Natural killer cell (primary cell): ENCODE measurements at regions not wholly inside any gene's neighbourhood (a gene's known extent, or its start where the extent isn't known, plus 50 kb on each side); places are given as distances from the start of the nearest gene placed in this dataset.

Experiments used
- ATAC-seq, 3 donors: fragments of 150-1000 bp in 2 of 3; fragments of 200-7000 bp in 1 of 3; cut with Tn5 transposase; 1 replicate in 1 of 3; 2 replicates in 2 of 3; pipeline ENCODE4 v1.10.0; 2021; ENCODE audit warnings: mild to moderate bottlenecking in 2 of 3, moderate library complexity in 2 of 3
- DNase-seq, 2 donors: peaks; one replicate each; pipeline versions ENCODE4 v3.0.0 to v3.0.0-alpha.2; 2013 to 2021; ENCODE audit warnings: mixed read lengths in 1 of 2
- H3K27ac ChIP-seq: one replicate; pipeline ENCODE4 v1.5.1; 2013; ENCODE audit warnings: mild to moderate bottlenecking, low read length
- H3K27me3 ChIP-seq: one replicate; pipeline ENCODE4 v1.6.1; 2013; ENCODE audit warnings: low read length; ENCODE audit not compliant: control insufficient read depth, insufficient read depth
- H3K36me3 ChIP-seq: one replicate; pipeline ENCODE4 v1.6.1; 2013; ENCODE audit warnings: low read length; ENCODE audit not compliant: control insufficient read depth, insufficient read depth
- H3K4me1 ChIP-seq: one replicate; pipeline ENCODE4 v1.6.1; 2013; ENCODE audit warnings: low read length; ENCODE audit not compliant: control insufficient read depth, insufficient read depth
- H3K4me3 ChIP-seq: one replicate; pipeline ENCODE4 v1.5.1; 2013; ENCODE audit warnings: low read length
- H3K9me3 ChIP-seq: one replicate; pipeline ENCODE4 v1.6.1; 2013; ENCODE audit warnings: low read length; ENCODE audit not compliant: control insufficient read depth, insufficient read depth
- H3K27ac Mint-ChIP-seq, 2 donors: one replicate each; pipeline ENCODE4 v1.8.0; 2022; ENCODE audit warnings: mild to moderate bottlenecking in 2 of 2, mixed read lengths in 2 of 2, moderate library complexity in 1 of 2
- H3K27me3 Mint-ChIP-seq, 2 donors: one replicate each; pipeline ENCODE4 v1.8.0; 2022; ENCODE audit warnings: low read depth in 2 of 2, mixed read lengths in 2 of 2
- H3K36me3 Mint-ChIP-seq: one replicate; pipeline ENCODE4 v1.8.0; 2022; ENCODE audit warnings: mixed read lengths
- H3K4me1 Mint-ChIP-seq, 2 donors: one replicate each; pipeline ENCODE4 v1.8.0; 2022; ENCODE audit warnings: mixed read lengths in 2 of 2
- H3K4me3 Mint-ChIP-seq: one replicate; pipeline ENCODE4 v1.8.0; 2022; ENCODE audit warnings: mild to moderate bottlenecking, moderate library complexity, mixed read lengths
- H3K9me3 Mint-ChIP-seq, 2 donors: one replicate each; pipeline ENCODE4 v1.8.0; 2022; ENCODE audit warnings: mixed read lengths in 2 of 2
- WGBS: methylation state at CpG from one replicate; pipeline ENCODE4 v1.1.7; 2013; ENCODE audit warnings: missing lambda C conversion rate; ENCODE audit not compliant: insufficient coverage; 5-methylcytosine and 5-hydroxymethylcytosine counted together
- intact Hi-C: fragments of 100-400 bp; cut with micrococcal nuclease; formaldehyde crosslinking; loops from one replicate; pipeline ENCODE4 v1.14.2; 2022
- TF ChIP-seq, protein P1 (sequence below): fragments of 200-600 bp; IDR thresholded peaks from one replicate; pipeline ENCODE4 v1.8.0; 2022; ENCODE audit warnings: antibody characterized with exemption

DNA sequence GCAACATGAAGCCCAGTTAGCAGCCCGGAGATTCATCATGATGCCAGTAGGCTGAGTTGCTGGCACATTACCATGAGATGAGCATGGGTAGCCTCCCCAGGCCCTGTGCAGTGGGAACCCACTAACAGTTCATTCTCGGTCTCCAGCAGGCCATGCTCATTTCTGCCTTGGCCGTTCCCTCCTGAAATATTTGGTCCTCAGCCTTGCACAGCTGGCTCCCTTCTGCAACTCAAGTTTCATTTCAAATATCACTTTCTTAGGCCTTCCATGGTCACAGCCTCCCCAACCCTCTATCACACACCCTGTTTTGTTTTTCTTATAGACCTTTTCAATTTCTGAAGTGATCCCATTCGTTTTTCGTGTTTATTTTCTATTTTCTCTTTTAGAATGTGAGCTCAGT lies 125.4 kb upstream of the VLDLR start:
- ATAC-seq = no peak
- H3K4me3 ChIP-seq = no peak overlapping the region

DNA sequence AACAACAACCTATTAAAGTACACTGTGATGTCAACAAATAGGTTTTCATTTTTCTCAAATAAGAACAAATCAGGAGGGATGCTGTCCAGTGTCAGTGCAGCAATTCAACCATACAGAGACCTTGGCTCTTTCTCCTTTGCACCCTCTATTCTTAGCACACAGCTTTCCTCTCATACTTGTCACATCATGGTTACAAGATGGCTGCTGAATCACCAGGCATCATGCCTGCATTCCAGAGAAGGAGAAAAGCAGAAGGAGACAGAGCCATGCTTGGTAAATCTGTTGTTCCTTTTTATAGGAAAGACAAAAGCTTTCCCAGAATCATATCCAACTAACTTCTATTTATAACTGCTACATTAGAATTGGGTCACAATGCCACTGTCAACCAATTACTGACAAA lies 124.7 kb upstream of the VLDLR start:
- Histone ChIP-seq H3K4me1 (no peaks in the 10 kb centered on the region), H3K36me3 (no peaks in the 10 kb centered on the region), H3K9me3 (no peaks in the 10 kb centered on the region), H3K4me3 (no peak overlapping the region), H3K27ac (no peak overlapping the region), H3K27me3 (no peaks in the 10 kb centered on the region)
- no peak overlapping the region for H3K27ac Mint-ChIP-seq
- peaks cover 0 to 3% of the 10 kb centered on the region in 2 donors for H3K27me3 Mint-ChIP-seq
- no peaks in the 10 kb centered on the region for H3K9me3 Mint-ChIP-seq
- TF ChIP-seq, protein P1, sequence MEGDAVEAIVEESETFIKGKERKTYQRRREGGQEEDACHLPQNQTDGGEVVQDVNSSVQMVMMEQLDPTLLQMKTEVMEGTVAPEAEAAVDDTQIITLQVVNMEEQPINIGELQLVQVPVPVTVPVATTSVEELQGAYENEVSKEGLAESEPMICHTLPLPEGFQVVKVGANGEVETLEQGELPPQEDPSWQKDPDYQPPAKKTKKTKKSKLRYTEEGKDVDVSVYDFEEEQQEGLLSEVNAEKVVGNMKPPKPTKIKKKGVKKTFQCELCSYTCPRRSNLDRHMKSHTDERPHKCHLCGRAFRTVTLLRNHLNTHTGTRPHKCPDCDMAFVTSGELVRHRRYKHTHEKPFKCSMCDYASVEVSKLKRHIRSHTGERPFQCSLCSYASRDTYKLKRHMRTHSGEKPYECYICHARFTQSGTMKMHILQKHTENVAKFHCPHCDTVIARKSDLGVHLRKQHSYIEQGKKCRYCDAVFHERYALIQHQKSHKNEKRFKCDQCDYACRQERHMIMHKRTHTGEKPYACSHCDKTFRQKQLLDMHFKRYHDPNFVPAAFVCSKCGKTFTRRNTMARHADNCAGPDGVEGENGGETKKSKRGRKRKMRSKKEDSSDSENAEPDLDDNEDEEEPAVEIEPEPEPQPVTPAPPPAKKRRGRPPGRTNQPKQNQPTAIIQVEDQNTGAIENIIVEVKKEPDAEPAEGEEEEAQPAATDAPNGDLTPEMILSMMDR = no peak
- no peak for ATAC-seq
- no peaks in the 10 kb centered on the region for H3K36me3 Mint-ChIP-seq
- intact Hi-C loops = no loop called here
- H3K4me1 Mint-ChIP-seq = no peaks in the 10 kb centered on the region
- no peak overlapping the region for H3K4me3 Mint-ChIP-seq
- DNase-seq = no peak

More for the DNA sequence above, 125.4 kb upstream of the VLDLR start:
- DNase-seq = no peak
- 88% methylated on average over 5 of the region's 5 CpGs for WGBS
- no peaks in the 10 kb centered on the region for H3K9me3 Mint-ChIP-seq
- no peaks in the 10 kb centered on the region for H3K36me3 Mint-ChIP-seq
- no peak overlapping the region for H3K27ac Mint-ChIP-seq
- H3K27me3 ChIP-seq = no peaks in the 10 kb centered on the region
- H3K4me1 ChIP-seq = no peaks in the 10 kb centered on the region
- no peaks in the 10 kb centered on the region for H3K9me3 ChIP-seq
- no peak overlapping the region for H3K27ac ChIP-seq
- TF ChIP-seq, protein P1 = no peak
- H3K4me1 Mint-ChIP-seq = no peaks in the 10 kb centered on the region
- no peak overlapping the region for H3K4me3 Mint-ChIP-seq
- intact Hi-C loops = no loop called here
- peaks cover 0 to 3% of the 10 kb centered on the region in 2 donors for H3K27me3 Mint-ChIP-seq
- H3K36me3 ChIP-seq = no peaks in the 10 kb centered on the region

DNA sequence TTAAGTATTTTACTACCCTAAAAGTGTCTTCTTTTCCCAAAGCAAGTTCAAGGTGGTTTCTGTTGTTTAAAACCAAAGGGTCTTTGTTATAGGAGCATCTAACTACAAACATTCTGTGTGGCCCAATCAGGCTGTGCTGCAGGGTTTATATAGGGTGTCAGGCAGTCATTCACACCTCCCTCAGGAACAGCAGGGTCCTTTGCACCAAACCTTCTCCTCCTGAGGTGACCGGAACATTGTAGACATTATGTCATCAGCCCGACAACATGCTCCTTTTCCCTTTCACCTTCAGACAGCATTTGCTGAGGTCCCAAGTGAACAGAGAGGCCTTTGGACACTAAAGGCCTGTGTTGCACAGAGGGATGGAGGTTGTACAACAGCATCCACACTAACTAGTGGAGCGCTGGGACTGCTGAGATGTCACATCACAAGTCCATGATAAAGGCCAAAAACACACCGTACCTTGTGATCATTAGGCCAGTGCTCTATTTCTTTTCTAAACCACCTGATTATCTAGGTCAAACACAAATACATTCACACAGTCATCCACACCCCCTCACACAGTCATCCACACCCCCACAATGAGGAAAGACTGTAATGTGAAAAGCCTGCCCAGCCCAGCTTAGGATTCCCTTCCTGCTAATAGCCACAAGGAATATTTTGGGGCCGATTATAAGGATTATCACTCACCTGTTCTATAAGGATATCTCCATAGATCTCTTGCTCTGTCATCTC lies 123.8 kb upstream of the VLDLR start:
- H3K36me3 ChIP-seq = no peaks in the 10 kb centered on the region
- H3K4me3 Mint-ChIP-seq = no peak overlapping the region
- no peaks in the 10 kb centered on the region for H3K9me3 ChIP-seq
- DNase-seq (no peak), ATAC-seq (no peak)
- H3K27ac ChIP-seq = no peak overlapping the region
- TF ChIP-seq, protein P1 = no peak
- H3K4me1 ChIP-seq = no peaks in the 10 kb centered on the region
- H3K27me3 Mint-ChIP-seq = peaks cover 0 to 3% of the 10 kb centered on the region in 2 donors
- no peaks in the 10 kb centered on the region for H3K27me3 ChIP-seq
- no peaks in the 10 kb centered on the region for H3K9me3 Mint-ChIP-seq
- no peaks in the 10 kb centered on the region for H3K36me3 Mint-ChIP-seq
- H3K4me3 ChIP-seq = no peak overlapping the region
- intact Hi-C loops = no loop called here
- H3K4me1 Mint-ChIP-seq = no peaks in the 10 kb centered on the region
- H3K27ac Mint-ChIP-seq = no peak overlapping the region
- WGBS = 64% methylated on average over 5 of the region's 5 CpGs

DNA sequence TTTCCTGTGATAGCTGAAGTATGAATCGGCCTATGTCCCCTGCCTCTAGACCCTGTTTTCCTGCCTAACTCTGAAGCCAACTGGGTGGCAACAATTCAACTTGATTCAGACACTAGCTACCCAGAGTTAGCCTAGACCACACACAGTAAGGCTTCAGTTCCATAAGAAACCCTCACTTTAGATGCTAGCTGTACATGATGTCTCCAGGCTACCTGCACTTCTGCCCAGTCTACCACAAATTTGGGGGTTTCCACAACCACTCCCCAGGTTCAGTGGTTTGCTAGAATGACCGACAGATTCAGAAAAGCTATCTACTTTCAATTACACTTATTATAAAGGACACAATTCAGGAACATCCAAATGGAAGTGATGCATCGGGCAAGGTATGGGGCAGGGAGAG lies 119.4 kb upstream of the VLDLR start:
- no peak overlapping the region for H3K27ac ChIP-seq
- Mint-ChIP-seq H3K27me3 (peaks cover 6 to 8% of the 10 kb centered on the region in 2 donors), H3K9me3 (no peaks in the 10 kb centered on the region), H3K27ac (no peak overlapping the region), H3K36me3 (no peaks in the 10 kb centered on the region), H3K4me3 (no peak overlapping the region), H3K4me1 (no peaks in the 10 kb centered on the region)
- no peaks in the 10 kb centered on the region for H3K36me3 ChIP-seq
- H3K27me3 ChIP-seq = no peaks in the 10 kb centered on the region
- no peaks in the 10 kb centered on the region for H3K9me3 ChIP-seq
- 89% methylated on average over 3 of the region's 3 CpGs for WGBS
- TF ChIP-seq, protein P1 = no peak
- ATAC-seq (no peak), DNase-seq (no peak)
- no peaks in the 10 kb centered on the region for H3K4me1 ChIP-seq
- intact Hi-C loops = no loop called here
- H3K4me3 ChIP-seq = no peak overlapping the region
